HG03159 (cell line): ENCODE measurements at regions not wholly inside any gene's neighbourhood (a gene's known extent, or its start where the extent isn't known, plus 50 kb on each side); places are given as distances from the start of the nearest gene placed in this dataset.
"Not testable (repeated sequence)": the region's sequence is repeated elsewhere in the genome, so short reads cannot be mapped to it uniquely, and the experiment has no call there.

Source experiments
- ATAC-seq: cut with Tn5 transposase; IDR thresholded peaks from one replicate; pipeline ENCODE4 v1.9.1; 2021; ENCODE audit warnings: mild to moderate bottlenecking, moderate library complexity; ENCODE audit not compliant: unreplicated experiment

- ATAC-seq, result no peak
Measured at GRCh38 chr11:86148345-86148747, 79.5 kb upstream of the PICALM start.

DNA sequence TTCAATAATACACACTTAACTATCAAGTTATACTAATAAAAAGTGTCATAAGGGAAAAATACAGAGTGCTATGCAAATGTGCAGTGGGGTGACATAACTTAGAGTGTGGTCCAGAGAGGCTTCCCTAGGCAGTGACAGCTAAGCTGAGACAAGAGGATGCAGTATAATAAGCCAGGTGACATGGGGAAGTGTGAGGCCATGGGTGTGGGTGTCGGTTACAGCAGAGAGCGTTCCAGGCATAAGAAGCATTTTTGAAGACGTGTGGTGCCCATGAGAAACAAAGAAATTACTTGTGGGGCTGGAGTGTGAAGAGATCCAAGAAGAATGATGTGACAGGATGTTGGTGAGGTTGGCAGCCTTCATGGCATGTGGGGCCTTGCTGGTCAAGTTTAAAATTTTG is 78.1 kb upstream of the PICALM start:
- no peak for ATAC-seq

- peak; percentile 44 for ATAC-seq
Measured at GRCh38 chr11:86145439-86146156, 76.7 kb upstream of the PICALM start.

- peak; percentile 11 for ATAC-seq
Measured at GRCh38 chr11:86144846-86145245, 76.0 kb upstream of the PICALM start.

- ATAC-seq, result not testable (repeated sequence)
Measured at GRCh38 chr11:86144087-86144486, 75.2 kb upstream of the PICALM start.

DNA sequence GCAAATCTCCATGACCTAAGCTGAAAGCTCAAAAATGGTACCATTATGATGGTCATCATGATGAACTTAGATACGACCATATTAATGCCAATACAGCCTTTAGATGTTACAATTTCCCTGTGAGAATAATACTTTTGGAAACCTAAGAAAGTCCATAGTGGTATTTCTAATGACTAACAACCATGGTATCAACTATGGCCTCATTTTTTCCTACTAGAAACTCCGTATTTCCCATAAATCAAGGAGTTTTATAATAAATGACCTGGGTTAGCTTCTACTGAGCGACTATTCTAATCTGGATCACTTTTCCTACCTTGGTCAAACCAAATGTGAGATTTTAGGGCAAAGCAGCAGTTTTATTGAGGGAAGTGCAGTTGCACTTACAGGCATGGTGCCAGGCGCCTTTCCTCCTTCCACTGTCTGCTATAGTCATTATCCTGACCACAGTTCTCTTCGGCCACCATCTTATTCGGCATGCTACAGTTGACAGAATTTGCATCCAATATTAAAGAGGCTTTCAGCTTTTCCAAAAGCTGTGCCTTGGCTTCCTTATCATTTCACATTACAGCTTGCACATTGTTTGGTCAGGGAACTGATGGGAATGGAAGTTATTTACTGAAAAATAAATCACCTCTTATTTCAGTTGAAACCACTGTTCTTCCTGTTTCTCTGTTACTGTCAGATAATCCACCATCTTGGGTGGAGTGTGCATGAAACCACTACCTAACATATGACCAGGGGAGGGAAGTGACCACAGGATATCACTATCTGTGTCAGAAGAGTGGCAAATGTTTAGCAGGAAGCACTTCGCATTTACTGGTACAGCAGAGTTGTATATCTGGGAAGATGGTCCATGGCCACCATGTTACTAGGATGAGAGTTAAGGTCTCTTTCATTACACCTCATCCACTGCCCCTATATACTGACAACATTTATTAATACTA is 74.5 kb upstream of the PICALM start:
- no peak for ATAC-seq

DNA sequence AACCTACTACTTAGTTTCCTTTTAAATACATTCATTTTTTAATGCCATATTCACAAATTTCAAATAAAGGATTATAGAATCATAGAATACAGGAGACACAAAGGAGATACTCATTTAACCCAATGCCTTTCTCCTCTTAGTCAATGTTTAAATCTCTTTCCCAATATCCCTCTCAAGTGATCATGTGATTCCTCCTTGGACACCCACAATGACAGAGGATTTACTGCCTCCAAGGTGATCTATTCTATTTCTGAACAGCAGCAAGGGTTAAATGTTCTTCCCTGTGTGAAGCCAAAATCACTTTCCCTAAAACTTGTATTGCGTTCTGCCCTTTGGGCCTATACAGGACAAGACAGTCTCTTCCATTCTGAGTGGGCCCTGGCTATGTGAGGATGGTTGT is 73.3 kb upstream of the PICALM start:
- ATAC-seq, result no peak

DNA sequence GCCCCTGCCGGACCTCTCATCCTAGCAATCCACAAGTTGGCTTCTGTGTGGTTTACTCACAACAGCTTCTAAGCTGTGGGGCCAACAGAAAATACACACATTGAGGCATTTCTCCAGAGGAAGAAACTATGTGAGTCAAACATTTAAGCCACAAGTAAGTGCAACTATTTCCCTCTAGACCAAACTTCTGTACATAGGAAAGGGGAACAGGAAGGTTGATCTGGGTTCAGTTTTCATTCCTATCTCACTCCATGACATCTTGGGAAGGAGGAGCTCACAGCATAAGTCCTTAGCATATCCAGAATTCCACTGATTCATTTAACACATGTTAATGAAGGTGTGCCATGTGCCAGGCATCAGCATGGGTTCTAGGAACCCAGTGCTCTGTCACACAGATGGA is 72.8 kb upstream of the PICALM start:
- ATAC-seq, result no peak

GRCh38 chr11:86140334-86140990 is 71.6 kb upstream of the PICALM start:
- ATAC-seq, result no peak

DNA sequence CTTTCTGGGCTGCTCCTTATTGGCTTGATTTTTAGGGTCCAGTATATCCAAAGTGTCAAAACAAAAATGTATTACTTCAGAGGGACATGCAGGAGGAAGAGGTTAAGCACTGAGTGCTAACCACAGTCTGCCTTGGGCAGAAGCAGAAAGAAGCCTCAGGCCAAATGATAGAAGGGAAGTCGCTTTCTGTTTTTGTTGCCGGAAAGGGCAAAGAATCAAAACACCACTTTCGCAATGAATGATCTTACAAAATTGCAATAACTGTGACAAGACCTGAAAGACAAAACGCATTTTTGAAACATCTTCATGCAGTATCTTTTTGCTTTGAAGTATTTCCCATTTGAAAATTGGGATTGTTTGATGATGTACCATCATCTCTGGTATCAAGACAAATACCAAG is 70.1 kb upstream of the PICALM start:
- ATAC-seq, result peak; percentile 73

GRCh38 chr11:86136538-86136937 is 67.7 kb upstream of the PICALM start:
- no peak for ATAC-seq

DNA sequence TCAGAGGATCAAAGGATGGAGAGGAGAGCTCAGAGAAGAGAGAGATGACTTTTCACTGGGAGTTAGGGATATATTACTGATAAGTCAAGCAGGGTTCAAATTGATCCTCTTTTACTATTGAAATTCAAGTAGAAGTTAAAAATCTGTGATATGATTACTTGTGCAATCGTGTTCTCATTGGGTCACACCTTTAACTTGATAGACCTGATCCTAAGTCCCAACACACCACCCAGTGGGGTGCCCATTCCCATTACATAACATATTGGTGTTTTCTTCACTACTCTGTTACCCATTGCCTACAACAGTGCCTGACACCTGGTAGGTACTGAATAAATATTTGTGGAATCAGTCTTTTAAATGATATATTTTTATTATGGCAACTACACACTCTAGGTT is 66.4 kb upstream of the PICALM start:
- no peak for ATAC-seq

GRCh38 chr11:86134580-86135318 is 65.9 kb upstream of the PICALM start:
- ATAC-seq, result no peak

DNA sequence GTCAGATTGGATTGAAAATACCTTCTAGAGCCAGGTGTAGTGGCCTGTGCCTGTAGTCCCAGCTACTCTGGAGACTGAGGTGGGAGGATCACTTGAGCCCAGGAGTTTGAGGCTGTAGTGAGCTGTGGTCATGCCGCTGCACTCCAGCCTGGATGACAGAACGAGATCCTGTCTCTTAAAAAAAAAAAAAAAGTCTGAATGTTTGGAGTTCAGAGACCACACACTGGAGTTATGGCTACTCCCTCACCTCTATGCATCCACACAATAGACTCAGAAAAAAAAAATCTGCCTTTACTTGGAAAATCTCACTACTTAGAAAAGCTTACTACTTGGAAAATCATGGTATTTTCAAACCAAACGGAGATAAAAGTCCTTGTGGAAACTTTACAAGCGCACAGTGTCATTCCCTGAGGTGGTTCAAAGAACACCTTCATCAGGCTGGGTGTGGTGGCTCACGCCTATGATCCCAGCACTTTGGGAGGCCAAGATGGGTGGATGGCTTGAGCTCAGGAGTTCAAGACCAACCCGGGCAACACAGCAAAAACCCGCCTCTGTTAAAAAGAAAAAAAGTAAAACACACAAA is 63.9 kb upstream of the PICALM start:
- ATAC-seq, result no peak

DNA sequence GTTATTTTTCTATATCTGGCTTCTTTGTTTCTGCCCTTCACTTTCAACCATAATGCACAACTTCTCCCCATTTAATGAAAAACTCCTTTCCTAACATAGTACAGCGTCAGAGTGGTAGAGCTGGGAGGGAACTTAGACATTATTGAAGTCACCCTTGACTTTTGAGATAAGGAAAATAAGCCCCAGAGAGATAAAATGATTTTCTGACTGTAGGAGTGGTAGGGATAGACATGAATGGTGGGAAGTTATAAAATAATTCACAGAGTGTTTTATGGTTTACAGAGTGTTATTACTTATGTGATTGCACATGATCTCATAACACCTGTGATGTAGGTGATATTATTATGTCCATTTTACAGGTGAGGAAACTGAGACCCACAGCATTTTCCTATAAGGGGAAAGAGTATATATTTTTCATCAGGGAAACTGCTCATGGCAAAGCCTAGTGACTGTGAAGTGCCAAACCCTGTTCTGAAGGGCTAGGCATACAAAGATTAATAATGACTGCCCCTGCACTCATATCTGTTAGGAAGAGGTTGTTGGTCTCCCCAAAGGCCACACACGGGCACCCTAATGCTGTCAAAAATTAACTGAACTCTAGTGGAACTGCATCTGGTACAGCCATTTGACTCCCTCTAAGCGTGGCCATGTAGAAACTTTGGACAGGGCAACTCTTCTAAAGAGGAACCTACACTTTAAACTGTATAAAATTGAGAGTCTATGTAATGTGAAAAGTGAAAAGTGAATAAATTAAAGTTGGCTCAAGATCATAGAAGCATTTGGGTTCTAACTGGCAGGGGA is 61.1 kb upstream of the PICALM start:
- ATAC-seq, result no peak

DNA sequence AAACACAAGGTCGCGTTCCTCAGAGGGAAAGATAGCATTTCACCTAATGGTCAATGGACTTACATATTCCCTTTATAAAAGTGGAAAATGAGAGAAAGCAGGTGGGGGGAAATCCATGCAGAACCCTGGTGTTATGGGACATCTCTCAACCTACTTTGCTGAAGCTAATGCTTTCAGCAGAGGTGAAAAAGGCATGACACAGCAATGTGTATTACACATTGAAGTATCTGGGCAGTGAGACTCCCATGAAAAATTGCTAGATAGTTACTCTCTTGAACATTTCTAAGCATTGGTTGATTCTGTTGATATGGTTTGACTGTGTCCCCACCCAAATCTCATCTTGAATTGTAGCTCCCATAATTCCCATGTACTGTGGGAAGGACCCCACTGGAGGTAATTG is 60.0 kb upstream of the PICALM start:
- ATAC-seq, result no peak

- ATAC-seq, result no peak
Measured at GRCh38 chr11:86126862-86127261, 58.0 kb upstream of the PICALM start.

DNA sequence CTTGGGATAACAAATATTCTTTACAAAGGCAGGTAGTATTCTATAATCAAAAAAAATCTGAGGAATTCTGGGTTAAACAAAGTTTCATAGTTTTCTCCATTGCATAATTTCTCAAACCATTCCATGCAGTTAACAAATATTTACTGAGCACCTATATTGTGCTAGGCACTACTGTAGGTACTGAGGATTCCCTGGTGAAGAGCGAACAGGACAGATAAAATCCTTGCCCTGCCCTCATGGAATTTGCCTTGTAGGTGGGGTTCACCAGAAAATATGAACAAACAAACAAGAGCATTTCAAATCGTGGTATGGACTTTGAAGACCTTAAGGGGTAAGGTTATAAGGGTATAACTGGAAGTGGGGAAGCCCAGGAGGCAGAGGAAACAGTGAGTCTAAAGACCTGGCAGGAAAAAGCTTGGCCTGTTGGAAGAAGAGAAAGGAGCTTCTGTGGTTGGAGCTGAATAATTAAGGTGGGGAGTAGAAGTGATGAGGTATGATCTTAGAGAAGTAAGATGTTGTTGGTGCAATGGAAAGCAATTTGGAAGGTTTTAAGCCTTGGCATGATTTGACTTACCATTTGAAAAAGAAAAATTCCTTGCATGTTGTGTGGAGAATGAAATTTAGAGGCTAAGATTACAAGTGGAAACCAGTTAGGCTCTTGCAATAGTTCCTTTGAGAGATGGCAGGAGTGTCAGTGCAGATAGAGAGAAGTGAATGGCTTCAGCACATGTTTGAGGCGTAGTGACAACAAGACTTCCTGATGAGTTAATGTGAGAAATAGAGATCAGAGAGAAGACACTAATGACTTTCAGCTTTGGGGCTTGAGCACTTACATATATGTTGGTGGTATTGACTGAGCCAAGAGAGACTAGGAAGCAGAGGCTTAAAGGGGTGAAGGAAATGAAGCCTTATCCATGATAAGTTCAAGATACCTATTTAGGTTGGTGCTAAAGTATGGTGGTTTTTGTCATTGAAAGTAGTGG is 55.7 kb upstream of the PICALM start:
- peak; percentile 72 for ATAC-seq

DNA sequence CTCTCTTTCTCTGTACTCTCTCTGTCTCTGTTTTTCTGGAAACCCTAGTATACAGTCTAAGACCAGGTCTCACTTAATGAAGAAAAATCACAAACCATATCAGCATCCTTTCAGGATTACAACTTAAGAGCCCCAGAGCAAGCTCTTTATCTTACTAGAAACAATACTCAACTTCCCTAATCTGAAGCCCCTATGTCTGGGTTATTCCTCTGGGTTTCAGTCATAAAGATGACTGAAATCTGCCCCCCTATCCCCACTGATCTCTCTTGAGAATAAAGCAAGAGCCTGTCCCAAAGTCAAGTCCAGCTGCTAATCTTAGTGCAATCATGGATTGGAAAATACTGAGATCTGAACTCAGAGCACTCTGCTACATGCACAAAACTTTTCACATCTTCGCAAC is 53.9 kb upstream of the PICALM start:
- no peak for ATAC-seq
